Hepatocyte (in vitro differentiated cells): ENCODE measurements at regions not wholly inside any gene's neighbourhood (a gene's known extent, or its start where the extent isn't known, plus 50 kb on each side); places are given as distances from the start of the nearest gene placed in this dataset.

Experiments used
- DNase-seq: peaks from one replicate; pipeline ENCODE4 v3.0.0-alpha.2; 2016; ENCODE audit warnings: low spot score
- H2AFZ ChIP-seq: fragments of 200-600 bp; sonication (generic); 2 replicates; pipeline ENCODE4 v1.6.0; 2016; ENCODE audit warnings: antibody characterized with exemption, mild to moderate bottlenecking
- H3K27ac ChIP-seq: fragments of 200-600 bp; sonication (generic); 2 replicates; pipeline ENCODE4 v1.5.1; 2016; ENCODE audit warnings: mild to moderate bottlenecking
- H3K27me3 ChIP-seq: fragments of 200-600 bp; sonication (generic); 2 replicates; pipeline ENCODE4 v1.6.1; 2016
- H3K36me3 ChIP-seq: fragments of 200-600 bp; sonication (generic); replicated peaks from 2 replicates; pipeline ENCODE4 v1.5.1; 2016; ENCODE audit warnings: low read depth; ENCODE audit not compliant: insufficient read depth
- H3K4me1 ChIP-seq: fragments of 200-600 bp; sonication (generic); 2 replicates; pipeline ENCODE4 v1.5.1; 2016; ENCODE audit warnings: mild to moderate bottlenecking, moderate library complexity; ENCODE audit not compliant: insufficient read depth
- H3K4me2 ChIP-seq: fragments of 200-600 bp; sonication (generic); 2 replicates; pipeline ENCODE4 v1.6.0; 2016
- H3K4me3 ChIP-seq: fragments of 200-600 bp; sonication (generic); 2 replicates; pipeline ENCODE4 v1.5.1; 2016; ENCODE audit warnings: mild to moderate bottlenecking
- H3K79me2 ChIP-seq: fragments of 200-600 bp; sonication (generic); 2 replicates; pipeline ENCODE4 v1.6.0; 2017; ENCODE audit warnings: mild to moderate bottlenecking
- H3K9me2 ChIP-seq: fragments of 200-600 bp; sonication (generic); replicated peaks from 2 replicates; pipeline ENCODE4 v1.6.0; 2017; ENCODE audit warnings: mild to moderate bottlenecking; ENCODE audit not compliant: insufficient read depth
- H3K9me3 ChIP-seq: fragments of 200-600 bp; sonication (generic); 2 replicates; pipeline ENCODE4 v1.5.1; 2016; ENCODE audit warnings: low read depth, mild to moderate bottlenecking
- H4K20me1 ChIP-seq: fragments of 200-600 bp; sonication (generic); 2 replicates; pipeline ENCODE4 v1.6.0; 2016; ENCODE audit warnings: mild to moderate bottlenecking; ENCODE audit not compliant: insufficient read depth, poor library complexity, severe bottlenecking
- CTCF ChIP-seq: fragments of 200-600 bp; sonication (generic); IDR thresholded peaks from 2 replicates; pipeline ENCODE4 v1.5.1; 2016; ENCODE audit warnings: antibody characterized with exemption, mild to moderate bottlenecking; ENCODE audit not compliant: poor library complexity
- EZH2 ChIP-seq: fragments of 200-600 bp; sonication (generic); IDR thresholded peaks from 2 replicates; pipeline ENCODE4 v1.6.1; 2016; ENCODE audit warnings: antibody characterized with exemption, mild to moderate bottlenecking, borderline replicate concordance
- EZH2phosphoT487 ChIP-seq: fragments of 200-600 bp; sonication (generic); IDR thresholded peaks from one replicate; pipeline ENCODE4 v1.6.1; 2018; ENCODE audit warnings: antibody characterized with exemption, mild to moderate bottlenecking, low read depth, moderate library complexity; ENCODE audit not compliant: unreplicated experiment, severe bottlenecking
- WGBS: methylation state at CpG from one replicate; pipeline ENCODE4 v1.1.6; 2016; ENCODE audit warnings: low lambda C conversion rate; ENCODE audit errors: missing lambda C conversion rate; 5-methylcytosine and 5-hydroxymethylcytosine counted together

GRCh38 chr6:12578751-12579150 is 137.8 kb upstream of the PHACTR1 start:
- 96% methylated on average over 3 of the region's 3 CpGs for WGBS
- Histone ChIP-seq H3K36me3 (no peaks in the 10 kb centered on the region), H3K4me2 (no peak overlapping the region), H3K27me3 (no peaks in the 10 kb centered on the region), H3K9me2 (no peaks in the 10 kb centered on the region), H3K4me3 (no peak overlapping the region), H4K20me1 (no peaks in the 10 kb centered on the region), H3K9me3 (no peaks in the 10 kb centered on the region), H2AFZ (no peak overlapping the region), H3K79me2 (no peaks in the 10 kb centered on the region), H3K27ac (peak overlapping the region; percentile 48), H3K4me1 (peaks cover 5% of the 10 kb centered on the region)
- TF ChIP-seq EZH2phosphoT487 (no peak), EZH2 (no peak), CTCF (no peak)
- DNase-seq = no peak

DNA sequence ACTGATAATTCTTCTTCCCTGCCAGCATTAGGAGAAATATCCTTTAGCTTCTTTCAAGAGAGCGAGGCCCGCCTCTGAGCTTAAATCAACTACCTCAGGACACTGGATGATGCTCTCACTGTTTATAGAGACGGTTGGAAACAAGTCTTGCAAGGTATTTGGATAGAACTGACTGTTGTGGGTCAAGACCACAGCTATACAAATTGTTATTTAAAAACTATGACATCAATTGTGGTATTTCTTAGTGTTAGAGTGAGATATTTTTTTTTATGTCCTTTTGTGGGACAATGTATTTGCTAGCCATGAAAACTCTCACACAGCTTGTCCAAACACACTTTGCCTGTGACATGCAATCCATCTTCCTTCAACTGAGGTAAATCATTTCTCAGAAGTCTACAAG is 136.3 kb upstream of the PHACTR1 start:
- Histone ChIP-seq H3K27ac (no peak overlapping the region), H3K36me3 (no peaks in the 10 kb centered on the region), H4K20me1 (no peaks in the 10 kb centered on the region), H3K4me3 (no peak overlapping the region), H3K4me1 (peaks cover 5% of the 10 kb centered on the region), H3K27me3 (no peaks in the 10 kb centered on the region), H2AFZ (no peak overlapping the region), H3K79me2 (no peaks in the 10 kb centered on the region), H3K9me2 (no peaks in the 10 kb centered on the region), H3K4me2 (no peak overlapping the region), H3K9me3 (no peaks in the 10 kb centered on the region)
- DNase-seq = no peak
- no peak for TF ChIP-seq EZH2phosphoT487
- TF ChIP-seq CTCF = no peak
- TF ChIP-seq EZH2 = no peak
- WGBS = 94% methylated on average over 3 of the region's 3 CpGs

DNA sequence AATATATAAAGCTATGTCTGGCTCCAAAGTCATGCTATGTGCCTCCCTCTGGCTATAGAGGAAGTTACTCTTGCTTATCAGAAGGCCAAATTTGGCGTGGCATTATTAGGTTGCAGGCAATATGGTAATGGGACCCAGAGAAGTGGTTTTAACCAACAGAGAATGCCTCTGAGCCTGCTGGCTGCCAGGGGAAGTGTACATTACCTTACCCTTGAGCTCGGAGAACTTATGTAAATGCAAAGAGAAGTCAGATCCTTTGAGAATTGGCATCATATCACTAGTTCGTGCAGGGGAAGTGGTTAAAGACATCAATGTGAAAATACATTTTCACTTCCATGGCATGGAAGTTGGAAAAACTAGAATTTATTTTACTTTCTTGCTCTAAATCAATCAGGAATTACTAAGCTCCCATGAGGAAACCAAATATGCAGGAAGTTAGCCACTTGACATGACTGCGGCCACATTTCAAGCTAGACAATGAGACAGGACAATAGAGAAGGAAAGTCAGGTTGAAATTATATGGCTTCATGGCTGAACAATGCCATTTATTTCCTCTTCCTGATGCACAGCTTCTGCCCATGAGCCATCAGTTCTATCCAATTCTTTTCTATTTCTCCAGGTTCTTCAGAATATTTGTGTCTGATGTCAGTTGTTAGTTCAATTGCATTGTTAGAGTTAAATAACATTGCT is 134.0 kb upstream of the PHACTR1 start:
- DNase-seq = no peak
- Histone ChIP-seq H4K20me1 (no peaks in the 10 kb centered on the region), H2AFZ (no peak overlapping the region), H3K4me3 (no peak overlapping the region), H3K4me1 (no peaks in the 10 kb centered on the region), H3K36me3 (no peaks in the 10 kb centered on the region), H3K9me2 (no peaks in the 10 kb centered on the region), H3K27ac (no peak overlapping the region), H3K79me2 (no peaks in the 10 kb centered on the region), H3K9me3 (no peaks in the 10 kb centered on the region), H3K4me2 (no peak overlapping the region), H3K27me3 (no peaks in the 10 kb centered on the region)
- WGBS = 85% methylated on average over 4 of the region's 4 CpGs
- TF ChIP-seq EZH2 (no peak), EZH2phosphoT487 (no peak), CTCF (no peak)
